ENCODE measurements at regions not wholly inside any gene's neighbourhood (a gene's known extent, or its start where the extent isn't known, plus 50 kb on each side); places are given as distances from the start of the nearest gene placed in this dataset.
"Not testable (repeated sequence)": the region's sequence is repeated elsewhere in the genome, so short reads cannot be mapped to it uniquely, and the experiment has no call there.

DNA sequence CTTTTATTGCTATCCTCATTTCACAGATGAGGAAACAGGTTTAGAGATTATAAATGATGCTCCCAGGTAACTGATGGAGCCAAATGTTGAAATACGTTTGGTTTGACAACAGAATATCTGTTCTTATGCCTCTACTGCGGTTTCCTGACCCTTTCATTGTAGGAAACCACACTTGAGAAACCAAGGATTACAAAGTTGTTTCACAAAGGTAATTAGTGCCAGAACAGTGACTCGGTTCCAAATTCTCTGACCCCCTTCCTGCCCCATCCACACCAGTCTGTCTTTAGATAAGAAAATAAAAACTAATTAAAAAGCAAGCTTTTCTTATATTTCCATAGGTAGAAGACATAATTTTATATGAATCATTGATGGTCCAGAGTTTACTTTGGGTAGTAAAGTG, 393.7 kb upstream of the MBL2 start:
- Histone ChIP-seq H3K4me1 (ENCODE audit: insufficient read depth) (no peaks in the 10 kb centered on the region), H3K4me3 (no peak overlapping the region), H3K36me3 (no peaks in the 10 kb centered on the region), H3K9me3 (no peaks in the 10 kb centered on the region), H3K27ac (no peak overlapping the region), H3K27me3 (no peaks in the 10 kb centered on the region)
- no peak for DNase-seq
- TF ChIP-seq, protein P1, sequence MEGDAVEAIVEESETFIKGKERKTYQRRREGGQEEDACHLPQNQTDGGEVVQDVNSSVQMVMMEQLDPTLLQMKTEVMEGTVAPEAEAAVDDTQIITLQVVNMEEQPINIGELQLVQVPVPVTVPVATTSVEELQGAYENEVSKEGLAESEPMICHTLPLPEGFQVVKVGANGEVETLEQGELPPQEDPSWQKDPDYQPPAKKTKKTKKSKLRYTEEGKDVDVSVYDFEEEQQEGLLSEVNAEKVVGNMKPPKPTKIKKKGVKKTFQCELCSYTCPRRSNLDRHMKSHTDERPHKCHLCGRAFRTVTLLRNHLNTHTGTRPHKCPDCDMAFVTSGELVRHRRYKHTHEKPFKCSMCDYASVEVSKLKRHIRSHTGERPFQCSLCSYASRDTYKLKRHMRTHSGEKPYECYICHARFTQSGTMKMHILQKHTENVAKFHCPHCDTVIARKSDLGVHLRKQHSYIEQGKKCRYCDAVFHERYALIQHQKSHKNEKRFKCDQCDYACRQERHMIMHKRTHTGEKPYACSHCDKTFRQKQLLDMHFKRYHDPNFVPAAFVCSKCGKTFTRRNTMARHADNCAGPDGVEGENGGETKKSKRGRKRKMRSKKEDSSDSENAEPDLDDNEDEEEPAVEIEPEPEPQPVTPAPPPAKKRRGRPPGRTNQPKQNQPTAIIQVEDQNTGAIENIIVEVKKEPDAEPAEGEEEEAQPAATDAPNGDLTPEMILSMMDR (IDR thresholded peaks at IDR 0.05) = no peak
- TF ChIP-seq POLR2A (IDR thresholded peaks at IDR 0.05) (no peak), EP300 (IDR thresholded peaks at IDR 0.05) (no peak)
- intact Hi-C loops (cut with DNase I) = no loop called here
- WGBS, 3 donors = 77 to 84% (median 79%) methylated on average over 3 of the region's 3 CpGs

DNA sequence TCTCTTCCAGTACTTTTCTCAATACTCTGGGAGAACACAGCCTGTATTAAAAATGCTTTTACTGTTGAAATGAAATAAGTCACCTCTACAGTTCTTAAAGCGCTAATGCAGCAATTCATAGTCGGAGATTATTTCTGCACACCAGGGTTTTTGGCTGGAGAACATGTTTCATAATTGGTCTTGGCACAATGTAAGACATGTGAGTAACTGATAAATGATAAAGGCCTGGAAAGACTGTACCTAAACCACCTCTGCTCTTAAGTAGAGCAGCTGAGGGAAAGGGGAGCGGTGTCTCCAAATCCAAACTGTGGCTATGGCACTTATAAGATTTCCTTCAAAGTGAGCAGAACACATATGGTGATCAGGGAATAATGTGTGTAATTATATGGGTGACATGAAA, 390.3 kb upstream of the MBL2 start:
- Histone ChIP-seq H3K4me3 (no peak overlapping the region), H3K27ac (no peak overlapping the region), H3K4me1 (ENCODE audit: insufficient read depth) (no peaks in the 10 kb centered on the region), H3K27me3 (no peaks in the 10 kb centered on the region), H3K9me3 (no peaks in the 10 kb centered on the region), H3K36me3 (no peaks in the 10 kb centered on the region)
- no peak for DNase-seq
- intact Hi-C loops (cut with DNase I) = no loop called here
- TF ChIP-seq, protein P1 (IDR thresholded peaks at IDR 0.05) = no peak
- TF ChIP-seq POLR2A (IDR thresholded peaks at IDR 0.05) (no peak), EP300 (IDR thresholded peaks at IDR 0.05) (no peak)
- 60 to 71% (median 65%) methylated on average over 3 of the region's 3 CpGs for WGBS, 3 donors

- no peaks in the 10 kb centered on the region for H3K27me3 ChIP-seq
- H3K4me1 ChIP-seq (ENCODE audit: insufficient read depth) = no peaks in the 10 kb centered on the region
- H3K27ac ChIP-seq = no peak overlapping the region
- H3K9me3 ChIP-seq = no peaks in the 10 kb centered on the region
- no peak for TF ChIP-seq EP300 (IDR thresholded peaks at IDR 0.05)
- TF ChIP-seq, protein P1 (IDR thresholded peaks at IDR 0.05) = no peak
- no peak for TF ChIP-seq POLR2A (IDR thresholded peaks at IDR 0.05)
- intact Hi-C loops (cut with DNase I) = no loop called here
- H3K36me3 ChIP-seq = no peaks in the 10 kb centered on the region
- DNase-seq = no peak
- H3K4me3 ChIP-seq = no peak overlapping the region
Measured at GRCh38 chr10:53161231-53161630, 388.6 kb upstream of the MBL2 start.

DNA sequence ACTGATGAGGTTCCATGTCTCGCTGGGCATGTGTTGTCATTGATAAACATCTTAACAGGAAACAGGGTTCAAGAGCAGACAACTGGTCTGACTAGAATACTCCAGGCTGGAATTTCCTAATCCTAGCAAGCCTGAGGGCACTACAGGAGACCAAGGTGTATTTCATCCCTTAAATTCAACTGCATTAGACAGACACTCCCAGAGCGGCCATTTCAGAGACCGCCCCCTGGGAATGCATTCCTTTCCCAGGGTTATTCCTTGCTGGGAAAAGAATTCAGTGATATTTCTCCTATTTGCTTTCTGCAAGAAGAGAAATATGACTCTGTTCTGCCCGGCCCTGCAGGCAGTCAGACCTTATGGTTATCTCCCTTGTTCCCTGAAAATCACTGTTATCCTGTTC, 383.1 kb upstream of the MBL2 start:
- H3K4me3 ChIP-seq; H3K27me3 ChIP-seq; intact Hi-C loops (cut with DNase I); H3K36me3 ChIP-seq; H3K9me3 ChIP-seq; H3K27ac ChIP-seq; DNase-seq; H3K4me1 ChIP-seq (ENCODE audit: insufficient read depth): not testable (repeated sequence)
- WGBS, 3 donors = 63 to 93% (median 65%) methylated on average over 4 of the region's 4 CpGs

DNA sequence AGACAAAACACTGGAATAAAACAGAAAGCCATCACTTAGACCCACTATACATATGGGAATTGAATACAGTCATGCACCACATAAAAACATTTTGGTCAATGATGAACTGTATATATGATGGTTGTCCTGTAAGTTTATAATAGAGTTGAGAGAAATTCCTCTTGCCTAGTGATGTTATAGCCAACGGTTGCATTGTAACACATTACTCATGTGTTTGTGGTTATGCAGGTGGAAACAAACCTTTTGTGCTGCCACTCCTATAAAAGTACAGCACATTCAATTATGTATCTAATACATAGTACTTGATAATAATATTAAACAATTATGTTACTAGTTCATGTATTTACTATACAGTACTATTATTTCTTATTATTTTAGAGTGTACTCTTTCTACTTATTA, 381.2 kb upstream of the MBL2 start:
- no peaks in the 10 kb centered on the region for H3K36me3 ChIP-seq
- intact Hi-C loops (cut with DNase I) = no loop called here
- WGBS, 3 donors = 87 to 93% (median 89%) methylated on average over 1 of the region's 1 CpG

More for the DNA sequence above, 381.2 kb upstream of the MBL2 start:
- Histone ChIP-seq H3K9me3 (no peaks in the 10 kb centered on the region), H3K4me1 (ENCODE audit: insufficient read depth) (no peaks in the 10 kb centered on the region), H3K27me3 (no peaks in the 10 kb centered on the region), H3K4me3 (no peak overlapping the region), H3K27ac (no peak overlapping the region)
- TF ChIP-seq, protein P1 (IDR thresholded peaks at IDR 0.05) = no peak
- TF ChIP-seq EP300 (IDR thresholded peaks at IDR 0.05) (no peak), POLR2A (IDR thresholded peaks at IDR 0.05) (no peak)
- DNase-seq = no peak
